NCI-H526 treated with DMSO at 0.1 percent for 48 hours (cell line): ENCODE measurements at regions not wholly inside any gene's neighbourhood (a gene's known extent, or its start where the extent isn't known, plus 50 kb on each side); places are given as distances from the start of the nearest gene placed in this dataset.

Experiments used
- DNase-seq: peaks from one replicate; lab custom pipeline; 2025; lab: John Stamatoyannopoulos, UW

GRCh38 chr7:156155988-156156733, 343.9 kb upstream of the SHH start:
- no peak for DNase-seq

DNA sequence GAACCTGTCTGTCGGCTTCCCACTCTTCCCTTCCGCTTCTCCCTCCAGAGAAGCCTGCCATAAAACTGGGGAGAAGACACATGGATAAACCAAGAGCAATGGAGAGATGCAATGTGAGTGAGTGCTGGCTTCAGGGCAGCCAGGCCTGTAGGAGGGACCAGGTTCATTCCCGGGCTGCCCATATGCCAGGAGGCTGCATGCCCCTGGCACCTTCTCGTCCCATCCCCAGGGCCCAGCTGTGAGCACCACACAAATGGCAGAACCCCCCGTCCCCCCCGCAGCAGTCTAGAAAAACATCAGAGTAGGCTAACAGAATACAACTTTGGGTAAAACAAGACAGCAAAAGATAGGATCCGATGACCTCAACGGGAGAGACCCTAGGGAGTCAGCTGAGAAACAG, 341.3 kb upstream of the SHH start:
- DNase-seq = no peak

- no peak for DNase-seq
Measured at GRCh38 chr7:156152390-156152789, 340.1 kb upstream of the SHH start.

DNA sequence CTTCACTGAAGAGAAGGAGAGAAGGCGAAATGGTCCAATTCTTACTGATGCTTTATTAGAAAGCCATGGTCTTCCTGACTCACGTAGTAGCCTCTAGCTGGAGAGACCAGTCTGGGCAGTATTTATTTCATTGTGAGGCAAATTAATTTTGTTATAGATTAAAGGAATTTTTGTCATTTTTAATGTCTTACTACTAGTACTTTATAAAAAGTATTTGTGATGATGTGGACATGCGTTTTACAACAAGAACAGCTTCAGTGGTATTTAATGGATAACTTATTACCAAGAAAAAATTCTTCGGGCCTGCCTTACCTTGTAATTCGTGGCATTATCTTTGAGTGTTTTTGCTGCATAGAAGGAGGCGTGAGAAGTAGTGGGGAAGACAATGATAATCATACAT, 339.4 kb upstream of the SHH start:
- no peak for DNase-seq

DNA sequence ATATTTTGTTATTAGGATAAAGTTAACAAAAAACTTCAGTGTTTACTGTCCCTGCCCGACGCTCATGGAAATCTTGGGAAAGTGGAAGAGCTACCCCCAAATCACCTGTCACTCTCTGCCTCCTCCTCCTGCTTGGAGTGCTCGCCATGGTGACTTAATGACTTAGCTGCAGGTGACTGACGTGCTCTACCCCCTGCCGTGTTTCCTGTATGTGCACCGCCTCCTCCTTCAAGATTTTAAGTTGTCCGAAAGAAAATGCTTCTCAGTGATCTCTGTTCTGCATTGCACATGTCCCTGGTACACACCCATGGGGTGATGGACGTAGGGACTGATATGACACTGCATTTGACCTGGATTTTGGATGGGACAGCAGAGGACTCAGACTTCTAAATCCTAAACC, 338.8 kb upstream of the SHH start:
- DNase-seq = no peak

DNA sequence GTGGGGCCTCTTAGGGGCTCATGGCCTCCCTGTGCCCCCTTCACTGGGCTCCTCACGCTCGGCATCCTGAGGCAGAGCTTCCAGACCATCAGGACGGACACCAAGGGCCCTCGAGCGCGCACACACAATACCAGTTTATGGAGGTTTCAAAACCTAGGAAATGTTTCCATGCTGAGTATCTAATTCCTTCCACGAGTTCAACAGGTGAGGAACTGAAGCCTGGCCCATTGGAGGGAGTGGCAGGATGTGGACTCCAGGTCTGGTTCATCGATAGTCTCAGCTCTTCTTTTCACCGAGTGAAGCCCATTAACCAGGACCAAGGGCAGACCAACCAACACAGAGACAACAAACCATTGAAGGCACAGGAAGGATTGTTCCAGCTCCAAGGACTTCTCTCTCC, 336.7 kb upstream of the SHH start:
- DNase-seq = no peak

- DNase-seq = no peak
Measured at GRCh38 chr7:156148547-156148946, 336.3 kb upstream of the SHH start.

DNA sequence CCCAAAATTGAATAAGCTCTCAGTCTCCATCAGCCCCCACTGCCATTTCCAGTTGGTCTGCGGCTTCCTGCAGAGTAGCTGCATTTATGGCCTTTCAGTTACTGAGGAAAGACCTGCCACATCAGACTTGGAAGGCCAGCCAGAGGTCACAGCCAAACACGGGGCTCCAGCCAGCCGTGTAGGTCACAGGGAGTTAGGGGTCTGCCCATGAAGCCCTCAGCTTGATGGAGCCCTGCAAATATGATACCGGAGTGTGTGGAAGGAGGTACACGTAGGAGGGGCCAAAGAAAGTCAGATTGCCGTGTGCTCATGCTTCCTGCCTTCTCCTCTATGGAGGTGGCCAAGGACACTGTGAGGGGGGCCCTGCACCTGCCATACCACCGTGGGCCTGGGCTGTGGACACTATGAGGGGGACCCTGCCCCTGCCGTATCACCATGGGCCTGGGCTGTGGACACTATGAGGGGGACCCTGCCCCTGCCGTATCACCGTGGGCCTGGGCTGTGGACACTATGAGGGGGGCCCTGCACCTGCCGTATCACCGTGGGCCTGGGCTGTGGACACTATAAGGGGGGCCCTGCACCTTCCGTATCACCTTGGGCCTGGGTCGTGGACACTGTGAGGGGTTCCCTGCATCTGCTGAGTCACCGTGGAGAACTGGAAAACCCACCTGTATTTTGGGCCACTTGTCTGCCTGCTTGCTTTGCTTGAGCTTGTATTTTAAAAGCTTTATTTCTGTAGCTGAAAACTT, 335.7 kb upstream of the SHH start:
- DNase-seq = no peak

GRCh38 chr7:156147104-156147503, 334.8 kb upstream of the SHH start:
- DNase-seq = no peak

DNA sequence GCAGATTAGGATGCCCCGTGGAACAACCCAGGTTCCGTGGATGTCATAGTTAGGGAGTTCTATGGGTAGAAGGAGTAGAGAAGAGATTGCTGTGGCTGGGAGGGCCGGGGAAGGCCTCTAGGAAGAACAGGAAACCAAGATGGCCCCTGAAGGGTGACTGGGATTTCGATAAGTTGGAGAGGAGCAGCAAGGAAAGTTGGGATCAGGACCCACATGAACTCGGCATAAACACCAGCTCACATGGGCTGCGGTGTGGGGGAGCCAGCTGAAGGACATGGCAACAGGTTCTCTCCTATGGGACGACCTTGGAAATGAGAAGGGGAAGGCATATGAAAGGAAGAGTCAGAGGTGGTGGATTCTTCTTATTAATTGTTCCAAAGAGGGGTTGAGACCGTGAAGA, 333.7 kb upstream of the SHH start:
- DNase-seq = no peak

GRCh38 chr7:156145184-156145583, 332.9 kb upstream of the SHH start:
- no peak for DNase-seq

GRCh38 chr7:156143683-156144082, 331.4 kb upstream of the SHH start:
- no peak for DNase-seq

GRCh38 chr7:156143158-156143557, 330.9 kb upstream of the SHH start:
- DNase-seq = no peak

GRCh38 chr7:156141941-156142340, 329.7 kb upstream of the SHH start:
- DNase-seq = no peak

GRCh38 chr7:156140896-156141295, 328.6 kb upstream of the SHH start:
- DNase-seq = no peak

GRCh38 chr7:156140447-156140846, 328.2 kb upstream of the SHH start:
- DNase-seq = no peak

- no peak for DNase-seq
Measured at GRCh38 chr7:156139633-156140032, 327.4 kb upstream of the SHH start.

DNA sequence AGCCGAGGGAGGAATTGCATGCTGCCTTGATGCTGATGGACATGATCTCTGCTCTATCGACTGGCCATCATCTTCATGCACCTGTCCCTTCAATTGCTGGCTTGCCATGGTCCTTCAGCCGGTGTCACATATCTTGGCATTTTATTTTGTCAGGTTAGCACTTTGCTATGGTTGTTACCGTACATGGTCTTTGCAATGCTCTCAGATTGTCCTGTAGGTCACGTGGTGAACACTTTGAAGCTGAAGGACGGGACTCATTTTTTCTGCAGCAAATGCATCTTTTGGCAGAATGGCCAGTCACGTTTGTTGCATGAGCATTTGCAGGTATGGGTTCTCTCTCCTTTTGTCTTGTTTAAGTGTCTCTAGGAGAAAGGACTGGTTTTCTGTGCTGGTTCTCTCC, 326.8 kb upstream of the SHH start:
- no peak for DNase-seq

DNA sequence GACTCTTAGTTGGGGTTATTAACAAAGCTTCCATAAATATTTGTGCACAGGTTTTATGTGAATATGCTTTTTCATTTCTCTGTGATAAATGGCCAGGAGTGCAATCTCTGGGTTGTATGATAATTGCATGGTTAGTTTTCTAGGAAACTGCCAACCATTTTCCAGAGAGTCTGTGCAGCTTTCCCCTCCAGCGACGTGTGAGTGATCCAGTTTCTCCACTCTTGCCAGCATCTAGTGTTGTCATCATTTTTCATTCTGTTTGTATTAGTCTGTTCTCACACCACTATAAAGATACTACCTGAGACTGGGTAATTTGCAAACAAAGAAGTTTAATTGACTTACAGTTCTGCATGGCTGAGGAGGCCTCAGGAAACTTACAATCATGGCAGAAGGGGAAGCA, 319.6 kb upstream of the SHH start:
- DNase-seq = no peak

GRCh38 chr7:156129522-156129921, 317.3 kb upstream of the SHH start:
- no peak for DNase-seq

GRCh38 chr7:156128496-156128895, 316.2 kb upstream of the SHH start:
- DNase-seq = no peak

DNA sequence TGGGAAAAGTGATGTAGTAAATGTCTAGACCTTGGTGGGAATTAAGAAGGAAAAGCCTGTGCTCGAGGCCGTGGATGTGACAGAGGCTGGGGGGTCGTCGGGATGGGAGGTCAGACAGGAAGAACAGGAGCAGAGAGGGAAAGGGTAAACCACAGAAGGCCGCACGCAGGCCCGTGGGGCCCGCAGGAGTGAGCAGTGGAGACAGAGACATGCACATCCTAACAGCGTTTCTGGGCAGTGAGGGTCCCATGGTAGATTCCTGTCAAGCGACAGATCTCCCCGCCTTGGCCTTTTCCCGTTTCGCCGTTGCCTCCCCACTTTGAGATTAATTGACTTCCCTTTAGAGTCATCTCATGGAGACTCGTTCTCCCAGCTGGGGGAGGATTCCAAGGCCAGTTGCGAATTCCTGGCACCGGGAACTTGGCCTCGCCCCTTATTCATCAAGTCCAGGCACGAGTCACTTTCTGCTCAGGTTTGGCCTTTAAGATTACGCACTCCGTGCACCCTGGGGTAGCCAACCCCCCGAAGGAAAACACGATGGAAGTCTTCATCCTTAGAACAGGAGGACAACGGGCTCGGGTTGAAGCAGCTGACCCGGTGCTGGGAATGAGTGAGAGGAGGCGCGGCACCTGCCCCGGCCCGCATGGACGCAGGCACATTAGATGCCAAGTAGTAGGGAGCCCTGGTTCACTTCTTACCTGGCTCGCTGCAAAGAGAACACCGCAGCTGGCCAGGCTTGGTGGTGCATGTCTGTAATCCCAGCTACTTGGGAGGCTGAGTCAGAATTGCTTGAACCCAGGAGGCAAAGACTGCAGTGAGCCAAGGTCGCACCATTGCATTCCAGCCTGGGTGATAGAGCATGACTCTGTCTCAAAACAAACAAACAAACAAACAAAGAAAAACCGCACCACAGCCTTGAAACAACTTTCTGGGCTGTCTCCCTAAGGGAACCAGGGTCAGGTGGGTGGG, 315.2 kb upstream of the SHH start:
- DNase-seq = no peak
